ENCODE measurements at regions not wholly inside any gene's neighbourhood (a gene's known extent, or its start where the extent isn't known, plus 50 kb on each side); places are given as distances from the start of the nearest gene placed in this dataset.

DNA sequence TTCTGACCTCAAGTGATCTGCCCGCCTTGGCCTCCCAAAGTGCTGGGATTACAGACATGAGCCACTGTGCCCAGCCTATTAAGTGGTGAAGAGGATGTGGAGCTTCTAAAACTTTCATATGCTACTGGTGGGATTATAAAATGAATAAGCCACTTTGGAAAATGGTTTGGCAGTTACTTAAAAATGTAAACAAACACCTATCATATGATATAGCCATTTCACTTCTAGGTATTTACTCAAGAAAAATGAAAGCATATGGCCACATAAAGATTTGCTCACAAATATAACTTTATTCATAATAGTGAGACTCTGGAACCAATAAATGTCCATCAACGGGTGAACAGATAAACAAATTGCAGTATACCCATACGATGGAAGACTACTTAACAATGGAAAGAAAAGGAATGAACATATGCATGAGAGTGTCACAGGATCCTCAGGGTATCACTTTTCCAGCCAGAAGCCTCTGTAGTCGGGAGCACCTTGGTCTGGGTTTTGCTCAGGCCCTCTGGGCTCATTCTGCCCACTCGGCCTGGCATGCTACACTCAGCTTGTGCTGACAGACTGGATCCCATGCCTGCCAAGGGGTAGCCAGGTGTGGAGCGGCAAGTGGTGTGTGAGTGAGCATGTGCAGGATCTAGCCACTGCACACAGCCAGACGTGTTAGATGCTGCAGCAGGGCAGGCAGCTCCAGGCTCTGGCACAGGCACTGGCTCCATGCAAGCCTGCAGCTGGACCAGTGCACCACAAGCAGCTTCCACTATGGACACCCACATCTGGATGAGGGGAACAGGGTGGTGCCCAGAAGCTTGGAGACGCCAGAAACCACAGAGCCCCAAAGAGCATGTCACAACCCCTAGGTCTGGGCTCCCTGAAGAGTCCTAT is 213.2 kb upstream of the DIO3 start:
- no peak for DNase-seq

DNA sequence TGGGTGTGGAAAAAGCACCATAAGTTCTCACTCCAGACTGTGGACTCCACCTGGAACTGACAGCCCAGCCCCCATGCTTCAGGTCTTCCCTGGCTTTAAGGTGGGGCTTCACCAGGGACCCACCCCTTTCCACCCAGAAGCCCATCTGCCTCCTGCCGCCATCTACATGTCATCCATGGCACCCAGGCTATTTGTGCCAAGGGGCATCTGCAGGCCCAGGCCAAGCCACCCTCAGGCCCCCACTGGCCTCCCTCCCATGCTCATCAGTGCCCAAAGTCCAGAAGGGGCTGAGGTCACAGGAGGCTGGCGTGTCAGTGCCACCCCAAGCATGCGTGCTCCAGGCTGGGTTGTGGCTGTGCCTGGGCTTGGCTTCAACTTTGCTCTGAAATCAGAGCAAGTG is 212.2 kb upstream of the DIO3 start:
- DNase-seq: no peak

DNA sequence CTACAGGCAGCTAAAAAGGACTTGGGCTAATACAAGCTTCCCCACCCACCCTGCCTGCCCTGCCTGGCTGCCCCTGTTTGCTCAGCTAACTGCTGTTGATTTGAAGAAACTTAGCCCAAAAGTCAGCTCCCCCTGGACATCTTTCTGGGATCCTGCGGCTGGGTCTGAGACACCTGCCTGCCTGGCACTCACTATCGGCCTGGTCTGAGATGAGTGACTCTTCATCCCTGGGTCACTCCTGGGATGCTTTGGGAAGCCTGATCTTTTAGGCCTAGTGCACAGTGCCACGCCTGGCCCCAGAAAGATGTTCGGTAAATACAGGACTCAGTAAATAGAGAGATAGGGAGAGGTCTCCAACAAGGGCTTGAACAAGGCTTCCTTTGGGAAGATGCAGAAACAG is 211.3 kb upstream of the DIO3 start:
- no peak for DNase-seq

DNA sequence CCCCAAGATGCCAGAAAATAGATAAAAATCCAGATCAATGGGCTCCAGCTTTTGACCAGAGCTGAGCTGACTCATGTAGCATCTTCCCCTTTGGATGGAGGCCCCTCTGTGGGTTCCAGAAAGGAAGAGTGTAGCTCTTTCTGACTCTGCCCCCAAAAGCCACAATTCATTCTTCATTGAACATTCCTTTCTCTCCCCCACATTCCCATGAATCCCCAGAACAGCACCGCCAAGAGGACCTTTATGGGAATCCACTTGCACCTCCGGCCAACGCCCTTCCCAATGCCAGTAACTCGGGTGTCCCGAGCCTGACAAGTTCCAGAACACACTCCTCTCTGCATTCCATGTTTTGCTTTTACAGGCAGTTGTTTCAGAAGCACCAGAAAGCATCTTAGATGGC is 210.6 kb upstream of the DIO3 start:
- no peak for DNase-seq

DNA sequence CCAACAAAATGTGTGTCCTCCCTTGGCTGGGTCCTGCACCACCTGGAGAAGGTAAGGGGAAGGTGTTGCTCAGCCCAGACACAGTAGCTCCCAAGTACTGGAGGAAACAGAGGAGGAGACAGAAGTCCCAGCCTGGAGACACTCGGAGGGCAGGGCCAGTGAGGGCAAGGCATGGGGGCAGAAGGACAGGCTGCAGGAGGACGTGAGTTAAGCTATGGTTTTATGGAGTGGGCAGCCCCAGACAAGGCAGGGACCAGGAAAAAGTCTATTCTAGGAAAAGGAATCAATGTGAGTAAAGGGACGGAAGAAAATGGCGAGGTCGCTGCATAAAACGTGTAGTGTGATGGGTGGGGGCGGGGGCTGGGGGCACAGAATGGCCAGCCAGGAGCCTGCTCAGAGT is 210.1 kb upstream of the DIO3 start:
- no peak for DNase-seq

DNA sequence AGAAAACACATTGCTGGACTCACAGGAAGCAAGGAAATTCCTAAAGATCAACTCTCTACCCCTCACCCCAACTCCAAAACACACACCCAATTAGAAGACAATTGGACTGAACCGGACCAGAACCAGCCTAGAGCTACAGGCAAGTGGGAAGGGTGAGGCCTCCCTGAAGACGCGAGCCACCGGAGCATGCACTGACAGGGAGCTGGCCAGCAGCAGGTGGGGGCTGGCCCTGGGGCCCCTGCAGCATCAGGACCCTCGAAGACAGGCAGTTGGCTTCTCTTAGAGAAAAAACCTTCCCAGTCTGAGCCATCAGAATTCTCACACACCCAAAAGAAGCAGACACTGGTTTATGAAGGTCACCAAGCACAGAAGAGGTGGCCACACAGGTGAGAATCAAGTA is 209.5 kb upstream of the DIO3 start:
- no peak for DNase-seq

DNA sequence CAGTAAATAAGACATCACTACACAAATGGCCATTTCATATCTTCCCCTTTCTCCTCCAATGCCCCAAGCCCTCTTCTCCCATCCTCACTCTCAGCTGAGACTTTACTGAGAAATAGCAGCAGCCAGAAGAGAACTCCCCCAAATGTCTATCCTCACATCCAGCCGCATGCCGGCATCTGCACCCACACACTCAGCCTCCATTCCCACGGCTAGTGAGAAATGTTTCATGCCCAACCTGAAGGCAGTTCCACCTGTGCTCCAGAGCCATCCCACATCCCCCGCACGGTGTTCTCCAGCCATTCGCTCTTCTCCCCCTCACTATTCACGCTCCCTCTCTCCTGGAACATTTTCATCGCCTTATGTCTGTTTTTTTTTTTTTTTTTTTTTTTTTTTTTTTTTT is 208.7 kb upstream of the DIO3 start:
- no peak for DNase-seq

DNA sequence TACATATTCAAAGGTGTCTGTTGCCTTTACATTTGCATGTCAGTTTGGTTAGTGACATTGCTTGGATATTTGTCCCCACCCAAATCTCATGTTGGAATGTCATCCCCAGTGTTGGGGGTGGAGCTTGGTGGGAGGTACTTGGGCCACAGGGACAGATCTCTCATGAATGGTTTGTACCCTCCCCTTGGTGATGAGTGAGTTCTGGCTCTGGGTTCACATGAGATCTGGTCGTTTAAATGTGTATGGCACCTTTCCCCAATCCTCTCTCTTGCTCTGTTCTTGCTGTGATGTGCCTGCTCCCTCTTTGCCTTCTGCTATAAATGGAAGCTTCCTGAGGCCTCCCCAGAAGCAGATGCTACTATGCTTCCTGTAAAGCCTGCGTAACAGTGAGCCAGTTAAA is 207.9 kb upstream of the DIO3 start:
- no peak for DNase-seq

DNA sequence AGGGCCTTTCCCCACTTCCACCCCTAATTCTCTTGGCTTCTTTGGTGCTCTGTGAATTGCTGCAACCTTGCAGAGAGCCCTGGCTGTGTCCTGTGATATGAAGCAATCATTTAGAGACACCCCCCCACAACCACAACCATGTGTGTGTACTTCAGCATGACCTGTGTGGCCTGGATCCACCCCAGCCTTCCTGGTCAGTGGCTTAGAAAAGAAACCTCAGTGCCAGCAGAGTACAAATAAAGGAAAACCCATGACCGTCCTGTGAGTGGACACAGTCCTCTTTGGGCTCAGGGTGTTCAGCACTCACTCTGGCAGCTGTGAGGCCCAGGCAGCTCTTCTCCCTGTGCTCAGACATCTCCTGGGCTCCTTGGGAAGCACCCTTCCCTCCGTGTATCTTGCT is 206.6 kb upstream of the DIO3 start:
- DNase-seq: no peak

DNA sequence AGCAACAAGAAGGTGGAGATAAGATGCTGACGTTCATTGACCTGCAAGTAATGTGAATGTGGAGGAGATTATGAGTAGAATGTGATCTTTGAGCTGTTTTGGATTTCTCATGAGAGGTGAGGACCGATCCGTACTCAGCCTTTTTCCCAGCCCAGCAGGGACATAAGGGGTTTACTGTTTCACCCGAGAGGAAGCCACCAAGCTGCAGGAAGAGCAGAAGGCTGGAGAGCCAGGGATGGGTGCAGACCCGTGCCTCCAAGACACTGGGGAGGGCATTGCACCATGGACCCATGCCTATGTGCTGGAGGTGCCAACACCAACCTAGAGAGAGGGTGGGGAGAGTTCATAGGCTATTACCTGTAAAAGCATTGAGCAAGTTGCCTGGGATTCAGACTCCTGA is 206.0 kb upstream of the DIO3 start:
- no peak for DNase-seq

DNA sequence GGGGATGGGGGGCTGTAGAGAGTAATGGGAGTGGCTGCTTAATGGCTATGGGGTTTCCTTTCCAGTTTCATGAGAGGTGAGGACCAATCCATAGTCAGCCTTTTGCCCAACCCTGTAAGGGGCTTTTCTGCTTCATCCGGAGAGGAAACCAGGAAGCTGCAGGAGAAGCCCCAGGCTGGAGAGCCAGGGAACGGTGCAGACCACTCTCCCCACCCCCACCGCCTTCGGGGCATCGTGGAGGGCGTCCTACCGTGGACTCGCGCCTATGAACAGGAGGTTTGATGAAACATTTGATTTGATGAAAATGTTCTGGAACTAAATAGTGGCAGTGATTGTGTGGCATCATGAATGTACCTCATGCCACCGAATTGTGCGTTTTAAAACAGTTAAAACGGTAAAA is 204.3 kb upstream of the DIO3 start:
- DNase-seq: no peak

DNA sequence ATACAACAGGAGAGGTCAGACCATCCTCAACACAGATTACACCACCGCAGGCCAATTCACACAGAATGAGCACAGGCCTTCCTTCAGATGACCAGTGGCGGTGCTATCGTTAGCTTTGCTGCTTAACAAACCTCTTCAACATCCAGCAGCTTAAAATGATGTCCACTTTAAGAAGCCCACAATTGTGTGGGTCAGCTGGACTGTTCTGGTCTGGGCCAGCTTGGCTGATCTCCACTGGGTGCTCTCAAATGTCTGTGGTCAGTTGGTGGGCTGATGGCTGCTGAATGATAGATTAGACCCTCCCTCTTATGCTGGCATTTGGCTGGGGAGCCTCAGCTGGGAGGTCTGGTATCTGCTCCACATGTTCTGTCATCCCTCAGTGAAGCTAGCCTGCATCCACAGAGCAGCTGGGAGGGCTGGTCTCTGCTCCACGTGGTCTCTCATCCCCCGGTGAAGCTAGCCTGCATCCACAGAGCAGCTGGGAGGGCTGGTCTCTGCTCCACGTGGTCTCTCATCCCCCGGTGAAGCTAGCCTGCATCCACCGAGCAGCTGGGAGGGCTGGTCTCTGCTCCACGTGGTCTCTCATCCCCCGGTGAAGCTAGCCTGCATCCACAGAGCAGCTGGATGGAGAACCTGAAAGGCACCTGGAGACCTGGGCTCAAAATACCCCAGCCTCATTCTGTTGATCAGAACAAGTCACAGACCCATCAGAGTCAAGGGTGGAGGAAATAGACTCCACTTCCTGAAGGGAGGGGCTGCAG is 203.6 kb upstream of the DIO3 start:
- no peak for DNase-seq

DNA sequence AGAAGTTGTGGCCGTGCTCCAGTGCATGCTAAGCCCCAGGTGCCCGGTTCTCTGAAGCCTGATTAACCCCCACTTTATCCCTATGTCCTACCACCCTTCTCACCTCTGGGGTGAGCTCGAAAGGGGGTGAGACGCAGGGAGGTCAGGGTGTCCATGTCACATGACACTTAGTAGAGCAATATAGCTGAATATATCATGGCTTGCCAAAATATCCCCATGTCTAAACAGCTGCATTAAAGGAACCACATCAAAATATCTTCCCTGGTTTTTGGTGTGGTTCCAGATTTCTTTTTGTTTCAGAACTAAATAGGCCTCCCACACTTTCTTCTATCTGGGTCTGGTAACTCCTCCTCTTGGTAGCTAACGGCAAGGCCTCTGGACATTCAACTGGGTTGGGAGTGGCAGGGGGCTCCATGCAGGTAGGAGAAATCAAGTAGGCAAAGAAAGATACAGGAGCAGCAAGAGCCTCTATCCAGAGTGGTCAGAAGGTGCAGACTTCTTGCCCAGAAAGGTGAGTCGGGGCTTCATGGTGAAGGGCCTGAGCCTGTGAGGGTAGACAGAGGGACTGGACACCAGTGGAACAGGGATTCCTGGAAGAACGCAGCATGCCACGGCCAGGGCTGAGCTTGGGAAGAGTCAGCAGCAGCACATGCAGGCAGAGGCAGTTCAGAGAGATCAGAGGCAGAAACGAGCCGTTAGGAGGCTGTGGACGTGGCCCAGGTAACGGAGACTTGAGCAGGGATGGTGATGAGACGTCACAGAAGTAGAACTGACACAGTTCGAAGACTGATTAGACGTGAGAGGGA is 202.8 kb upstream of the DIO3 start:
- DNase-seq: no peak

DNA sequence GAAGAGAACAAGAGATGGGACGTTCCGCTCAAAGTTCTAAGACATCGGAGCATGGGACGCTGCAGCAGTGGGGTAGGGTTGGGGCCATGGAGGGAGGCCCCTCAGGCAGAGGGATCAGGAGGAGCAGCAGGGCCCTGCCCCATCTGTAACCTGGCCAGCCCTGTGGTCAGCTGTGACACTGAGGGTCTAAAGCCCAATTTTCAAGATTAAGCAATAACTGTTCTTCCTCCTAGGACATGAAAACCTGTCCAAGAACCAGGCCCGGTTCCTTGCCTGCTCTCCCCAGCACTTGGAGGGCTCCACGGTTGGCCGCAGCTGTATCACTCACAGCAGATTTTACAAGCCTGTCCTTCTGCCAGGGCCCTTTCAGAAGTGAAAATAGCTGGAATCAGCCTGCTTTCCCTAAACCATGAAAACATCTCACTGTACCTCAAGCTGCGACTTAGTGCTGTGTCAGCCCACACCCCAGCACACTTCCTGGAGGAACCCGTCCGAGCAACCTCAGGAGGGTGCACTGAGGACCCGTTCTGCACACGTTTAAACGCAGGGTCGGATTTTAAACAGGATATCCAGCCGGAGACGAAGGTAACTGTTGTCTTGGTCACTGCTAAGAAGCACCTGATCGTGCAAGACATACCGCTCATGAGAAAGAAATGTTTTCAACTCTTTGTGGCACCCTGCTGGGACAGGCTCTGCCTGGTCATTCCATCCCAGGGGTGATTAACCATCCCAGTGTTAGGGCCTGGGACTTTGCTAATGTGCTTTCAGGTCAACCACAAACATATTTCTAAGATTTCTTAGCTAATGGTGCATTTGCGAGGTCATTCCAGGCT is 201.9 kb upstream of the DIO3 start:
- DNase-seq: no peak

DNA sequence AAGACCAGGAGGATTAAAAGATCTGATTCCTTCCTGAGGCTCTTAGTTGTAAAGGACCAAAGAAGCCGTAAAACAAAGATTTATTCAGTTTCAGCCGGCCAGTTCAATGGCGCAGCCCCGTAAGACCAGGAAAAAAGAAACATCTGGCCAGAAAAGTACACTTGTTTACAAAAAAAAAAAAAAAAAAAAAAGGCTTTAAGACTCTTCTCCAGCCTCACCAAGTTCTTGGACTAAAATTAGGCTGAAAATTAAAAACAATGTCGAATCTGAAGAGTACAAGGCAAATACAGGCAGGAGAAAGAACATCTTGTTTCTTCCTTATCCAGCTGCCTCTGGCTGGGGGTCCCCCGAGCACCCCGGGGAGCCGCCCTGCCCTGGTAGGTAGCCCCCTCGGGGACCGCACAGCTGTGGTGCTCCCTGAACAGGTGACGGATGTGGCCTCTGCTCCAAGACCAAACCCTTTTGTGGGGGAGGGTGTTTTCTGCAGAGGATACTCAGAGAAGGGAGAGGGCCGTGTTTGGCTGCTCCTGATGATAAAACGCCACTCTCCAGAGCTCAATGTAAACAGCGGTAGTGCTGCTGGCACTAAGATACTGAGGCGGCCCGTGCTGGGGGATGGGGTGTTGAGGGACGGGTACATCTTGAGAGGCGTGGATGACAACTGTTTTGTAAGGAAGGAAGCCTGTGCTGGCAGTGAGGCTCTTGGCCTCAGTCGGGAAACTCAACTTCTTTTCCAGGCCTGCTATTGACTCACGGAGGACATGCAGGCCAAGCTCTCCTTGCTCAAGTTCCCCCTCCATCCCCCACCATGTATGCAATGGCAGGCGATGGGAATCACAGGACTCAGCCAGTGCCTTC is 201.0 kb upstream of the DIO3 start:
- DNase-seq: no peak

DNA sequence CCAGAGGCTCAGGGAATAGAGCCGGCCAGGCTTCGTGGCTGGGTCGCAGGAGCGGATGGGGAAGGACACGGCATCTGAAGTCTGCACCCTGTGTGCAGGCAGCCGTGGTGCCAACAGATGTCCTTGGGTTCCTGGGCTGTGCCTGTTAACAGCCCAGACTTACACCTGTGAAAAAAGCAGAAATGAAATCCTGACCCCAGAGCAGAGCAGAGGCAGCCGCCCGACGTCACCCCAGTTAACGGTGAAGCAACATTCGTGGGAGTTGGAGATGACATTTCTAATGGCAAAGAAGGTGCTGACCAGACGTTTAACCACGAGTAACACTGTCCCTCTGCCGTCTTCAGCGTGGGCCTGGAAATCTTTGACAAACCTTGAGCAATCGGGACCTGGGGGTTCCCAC is 200.3 kb upstream of the DIO3 start:
- DNase-seq: no peak

DNA sequence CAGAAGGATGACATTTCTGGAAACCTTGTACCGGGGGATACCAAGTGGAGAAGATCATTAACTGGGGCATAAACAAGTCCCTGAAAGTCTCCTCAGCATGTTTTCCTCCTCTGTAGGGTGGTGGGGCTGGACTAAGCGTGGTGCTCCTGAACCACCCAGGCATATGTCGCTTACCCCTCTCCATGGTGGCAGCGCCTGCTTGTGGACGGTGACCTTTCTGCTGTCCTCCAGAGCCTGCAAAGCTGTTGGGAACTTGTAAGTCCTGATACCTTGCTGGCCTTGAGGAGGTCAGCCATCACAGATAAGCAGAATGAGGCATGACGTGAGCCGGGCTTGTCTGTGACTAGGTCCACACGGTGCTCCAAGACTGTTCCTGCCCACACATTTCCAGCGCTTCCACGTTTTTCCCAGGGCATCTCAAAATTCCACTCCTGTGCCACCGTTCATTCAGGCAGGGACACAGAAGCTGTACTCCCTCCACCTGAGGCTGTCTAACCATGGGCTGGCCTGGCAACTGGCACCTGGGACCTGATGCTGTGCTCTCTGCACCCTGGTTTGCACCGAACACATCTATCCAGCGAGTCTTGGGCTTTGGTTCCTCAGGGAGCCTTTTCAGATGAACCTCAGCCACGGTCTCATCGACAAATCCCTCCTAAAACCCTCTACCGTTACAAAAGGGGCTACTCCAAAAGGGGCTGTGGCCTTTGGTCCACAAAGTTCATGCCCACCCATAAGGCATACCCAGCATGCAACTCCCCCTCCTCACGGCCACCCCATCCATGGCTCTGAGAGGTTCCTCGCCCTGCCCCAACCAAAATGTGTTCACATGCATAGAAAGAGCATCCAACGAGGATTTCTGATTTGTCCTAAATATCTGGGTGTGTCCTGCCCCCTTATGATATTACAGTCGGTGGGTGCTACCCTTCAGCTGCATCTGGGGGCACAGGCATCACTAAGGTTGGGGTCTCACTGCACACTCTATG is 199.6 kb upstream of the DIO3 start:
- no peak for DNase-seq

DNA sequence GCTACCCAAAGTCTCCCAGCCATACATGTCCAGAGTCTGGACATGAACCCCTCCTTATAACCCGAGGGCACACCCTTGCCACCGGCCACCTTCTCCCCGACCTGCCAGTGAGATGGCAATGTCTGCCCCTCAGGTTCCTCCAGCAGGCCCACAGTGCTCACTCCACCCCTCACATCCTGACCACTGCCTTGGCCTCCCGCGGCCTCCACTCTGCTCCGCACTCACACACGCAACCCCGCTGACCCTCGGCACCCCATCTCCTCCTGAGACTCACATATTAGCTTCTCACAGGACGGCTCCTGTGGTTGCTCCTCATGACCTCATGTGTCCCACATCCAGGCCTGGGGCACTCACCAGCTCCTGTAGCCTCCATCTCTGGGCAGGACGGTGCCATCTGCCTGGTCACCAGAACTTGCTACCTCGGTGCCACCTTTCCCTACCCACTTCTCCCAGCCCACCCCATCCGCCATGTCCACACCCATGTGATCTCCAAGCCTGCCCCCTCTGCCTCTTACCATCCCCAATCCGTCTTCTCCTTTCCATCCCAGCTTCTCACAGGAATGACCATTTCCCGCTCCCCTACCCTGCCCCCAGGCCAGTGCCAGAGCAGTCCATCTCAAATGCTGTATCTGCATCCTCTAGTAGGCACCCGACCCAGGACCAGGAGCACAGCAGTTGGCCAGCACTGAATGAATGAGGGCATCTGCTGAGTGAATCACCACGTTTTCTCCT is 198.6 kb upstream of the DIO3 start:
- DNase-seq: no peak

DNA sequence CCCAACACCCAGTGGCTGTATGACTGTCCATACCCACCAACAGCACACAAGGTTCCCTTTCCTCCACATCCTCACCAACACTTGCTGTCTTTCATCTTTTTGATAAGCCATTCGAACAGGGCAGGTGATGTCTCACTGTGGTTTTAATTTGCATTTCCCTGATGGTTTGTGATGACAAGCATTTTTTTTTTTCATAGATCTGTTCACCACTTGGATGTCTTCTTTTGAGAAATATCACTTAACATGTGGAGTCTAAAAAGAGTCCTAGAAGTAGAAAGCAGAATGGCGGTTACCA is 198.1 kb upstream of the DIO3 start:
- DNase-seq: peak; percentile 5

DNA sequence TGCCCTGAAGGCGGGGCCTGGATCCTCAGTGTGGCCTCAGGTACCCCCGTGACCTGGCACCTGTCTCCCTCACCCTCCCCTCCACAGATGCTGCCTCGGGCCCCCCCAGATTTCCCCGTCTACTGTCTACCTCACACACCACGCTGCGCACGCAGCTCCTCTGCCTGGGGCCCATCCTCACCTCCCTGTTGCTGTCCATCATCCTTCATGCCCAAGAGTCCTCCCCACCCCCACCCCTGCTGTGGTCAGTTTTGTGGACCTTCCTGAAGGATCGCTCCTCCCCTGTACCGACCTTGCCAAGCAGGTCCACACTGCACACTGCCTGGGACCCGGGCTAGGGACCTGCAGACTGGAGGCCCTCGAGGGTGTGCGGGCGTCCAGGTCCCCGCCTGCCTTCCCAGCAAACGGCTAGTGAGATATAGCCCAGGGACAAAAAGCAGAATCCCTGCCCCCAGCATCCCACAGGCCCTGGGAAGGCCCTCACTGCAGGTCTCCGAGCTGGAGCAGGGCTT is 197.4 kb upstream of the DIO3 start:
- no peak for DNase-seq

Data from activated CD4-positive, alpha-beta T cell treated with anti-CD3 and anti-CD28 coated beads for 48 hours (primary cell).